MM.1S (cell line): ENCODE measurements at regions not wholly inside any gene's neighbourhood (a gene's known extent, or its start where the extent isn't known, plus 50 kb on each side); places are given as distances from the start of the nearest gene placed in this dataset.

Experiments
- DNase-seq: peaks from one replicate; pipeline ENCODE4 v3.0.0-alpha.2; 2015
- H2AFZ ChIP-seq: fragments of 300-600 bp; sonication (generic); 2 replicates; pipeline ENCODE4 v1.6.0; 2016; ENCODE audit warnings: antibody characterized with exemption, low read length
- H3F3A ChIP-seq: fragments of 300-600 bp; sonication (generic); 2 replicates; pipeline ENCODE4 v1.6.1; 2016; ENCODE audit warnings: mild to moderate bottlenecking, antibody characterized with exemption, low read length, moderate library complexity, mixed read lengths; ENCODE audit not compliant: insufficient read depth
- H3K27ac ChIP-seq: fragments of 300-600 bp; sonication (generic); 2 replicates; pipeline ENCODE4 v1.5.1; 2016; ENCODE audit warnings: mild to moderate bottlenecking, low read length
- H3K27me3 ChIP-seq: fragments of 300-600 bp; sonication (generic); replicated peaks from 2 replicates; pipeline ENCODE4 v1.6.0; 2016; ENCODE audit warnings: low read length; ENCODE audit not compliant: insufficient read depth
- H3K36me3 ChIP-seq: fragments of 300-600 bp; sonication (generic); replicated peaks from 2 replicates; pipeline ENCODE4 v1.6.1; 2016; ENCODE audit warnings: mild to moderate bottlenecking, low read length, mixed read lengths; ENCODE audit not compliant: insufficient read depth
- H3K4me1 ChIP-seq: fragments of 300-600 bp; sonication (generic); 2 replicates; pipeline ENCODE4 v1.6.1; 2016; ENCODE audit warnings: low read length, mixed read lengths
- H3K4me2 ChIP-seq: fragments of 300-600 bp; sonication (generic); 2 replicates; pipeline ENCODE4 v1.6.0; 2016; ENCODE audit warnings: low read depth, low read length
- H3K4me3 ChIP-seq: fragments of 300-600 bp; sonication (generic); 2 replicates; pipeline ENCODE4 v1.5.1; 2016; ENCODE audit warnings: low read length, mixed read lengths
- H3K79me2 ChIP-seq: fragments of 300-600 bp; sonication (generic); 2 replicates; pipeline ENCODE4 v1.6.1; 2016; ENCODE audit warnings: mixed run types, low read length, mixed read lengths
- H3K9ac ChIP-seq: fragments of 300-600 bp; sonication (generic); 2 replicates; pipeline ENCODE4 v1.6.1; 2016; ENCODE audit warnings: low read length, mixed read lengths
- H3K9me2 ChIP-seq: fragments of 300-600 bp; sonication (generic); replicated peaks from 2 replicates; pipeline ENCODE4 v1.6.1; 2016; ENCODE audit warnings: mild to moderate bottlenecking, low read length, mixed read lengths; ENCODE audit not compliant: insufficient read depth
- H3K9me3 ChIP-seq: fragments of 300-600 bp; sonication (generic); replicated peaks from 2 replicates; pipeline ENCODE4 v1.6.1; 2016; ENCODE audit warnings: mild to moderate bottlenecking, low read length, mixed read lengths; ENCODE audit not compliant: insufficient read depth
- H4K20me1 ChIP-seq: fragments of 300-600 bp; sonication (generic); 2 replicates; pipeline ENCODE4 v1.6.1; 2016; ENCODE audit warnings: mild to moderate bottlenecking, low read length, moderate library complexity, mixed read lengths; ENCODE audit not compliant: insufficient read depth
- EZH2 ChIP-seq: fragments of 300-600 bp; sonication (generic); optimal IDR thresholded peaks from 2 replicates; pipeline ENCODE3; 2017; ENCODE audit warnings: low read depth, mild to moderate bottlenecking, antibody characterized with exemption, low read length, mixed read lengths
- EZH2phosphoT487 ChIP-seq: fragments of 300-600 bp; sonication (generic); IDR thresholded peaks from 2 replicates; pipeline ENCODE4 v1.6.1; 2018; ENCODE audit warnings: antibody characterized with exemption, low read length
- TF ChIP-seq, protein P1 (sequence below): fragments of 300-600 bp; sonication (generic); IDR thresholded peaks from 2 replicates; pipeline ENCODE4 v1.5.1; 2016; ENCODE audit warnings: antibody characterized with exemption, low read length, mixed read lengths

DNA sequence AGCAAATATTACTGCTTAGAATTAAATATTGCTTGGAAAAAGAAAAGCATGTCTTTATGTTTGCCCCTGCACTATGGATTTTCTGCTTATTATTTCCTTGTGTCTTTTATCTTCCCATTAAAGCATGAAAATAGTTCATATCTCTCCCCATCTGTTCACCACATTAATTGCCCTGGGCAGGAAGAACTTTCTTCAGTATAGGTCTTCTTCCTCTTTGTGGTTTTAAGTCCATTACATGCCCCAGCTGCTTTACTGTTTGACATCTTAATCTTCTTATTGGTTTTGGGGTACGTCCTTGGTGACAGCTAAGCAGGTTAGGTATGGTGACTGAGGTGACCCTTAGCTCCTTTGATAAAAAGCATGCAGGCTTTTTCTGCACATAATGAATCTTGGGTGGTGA is 157.3 kb downstream of the AASDH start:
- H3K4me2 ChIP-seq = no peak overlapping the region

DNA sequence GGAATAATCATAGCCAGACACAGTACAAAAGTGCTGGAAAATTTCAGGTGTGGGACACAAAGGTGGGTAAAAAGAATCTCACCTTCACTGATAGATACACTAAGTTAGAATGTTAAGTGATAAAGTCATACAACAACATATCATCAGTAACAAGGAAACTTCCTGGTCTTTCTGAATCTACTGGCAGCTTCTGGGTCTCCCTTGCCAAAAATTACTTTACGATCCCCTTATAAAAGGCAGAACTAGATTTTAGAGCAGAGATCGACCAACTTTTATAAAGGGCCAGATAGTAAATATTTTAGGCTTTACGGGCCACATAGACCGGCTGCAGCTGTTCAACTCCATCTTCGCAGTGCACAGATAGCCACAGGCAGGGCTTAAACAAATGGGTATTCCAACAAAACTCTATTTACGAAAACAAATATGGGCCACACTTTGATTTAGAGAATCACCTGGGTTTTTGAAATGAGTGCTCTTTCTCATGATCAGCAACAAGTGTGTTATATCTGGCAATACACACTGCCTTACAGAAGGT is 159.9 kb downstream of the AASDH start:
- TF ChIP-seq, protein P1, sequence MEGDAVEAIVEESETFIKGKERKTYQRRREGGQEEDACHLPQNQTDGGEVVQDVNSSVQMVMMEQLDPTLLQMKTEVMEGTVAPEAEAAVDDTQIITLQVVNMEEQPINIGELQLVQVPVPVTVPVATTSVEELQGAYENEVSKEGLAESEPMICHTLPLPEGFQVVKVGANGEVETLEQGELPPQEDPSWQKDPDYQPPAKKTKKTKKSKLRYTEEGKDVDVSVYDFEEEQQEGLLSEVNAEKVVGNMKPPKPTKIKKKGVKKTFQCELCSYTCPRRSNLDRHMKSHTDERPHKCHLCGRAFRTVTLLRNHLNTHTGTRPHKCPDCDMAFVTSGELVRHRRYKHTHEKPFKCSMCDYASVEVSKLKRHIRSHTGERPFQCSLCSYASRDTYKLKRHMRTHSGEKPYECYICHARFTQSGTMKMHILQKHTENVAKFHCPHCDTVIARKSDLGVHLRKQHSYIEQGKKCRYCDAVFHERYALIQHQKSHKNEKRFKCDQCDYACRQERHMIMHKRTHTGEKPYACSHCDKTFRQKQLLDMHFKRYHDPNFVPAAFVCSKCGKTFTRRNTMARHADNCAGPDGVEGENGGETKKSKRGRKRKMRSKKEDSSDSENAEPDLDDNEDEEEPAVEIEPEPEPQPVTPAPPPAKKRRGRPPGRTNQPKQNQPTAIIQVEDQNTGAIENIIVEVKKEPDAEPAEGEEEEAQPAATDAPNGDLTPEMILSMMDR = no peak
- TF ChIP-seq EZH2phosphoT487 (no peak), EZH2 (no peak)
- H3K79me2 ChIP-seq = no peaks in the 10 kb centered on the region
- no peaks in the 10 kb centered on the region for H3K9me3 ChIP-seq
- H3K27ac ChIP-seq = no peak overlapping the region
- no peak overlapping the region for H3K4me2 ChIP-seq
- H4K20me1 ChIP-seq = no peaks in the 10 kb centered on the region
- no peaks in the 10 kb centered on the region for H3K36me3 ChIP-seq
- no peak overlapping the region for H3K4me3 ChIP-seq
- no peak overlapping the region for H2AFZ ChIP-seq
- H3K27me3 ChIP-seq = no peaks in the 10 kb centered on the region
- no peak overlapping the region for H3K9ac ChIP-seq
- H3F3A ChIP-seq = no peaks in the 10 kb centered on the region
- no peaks in the 10 kb centered on the region for H3K4me1 ChIP-seq
- no peaks in the 10 kb centered on the region for H3K9me2 ChIP-seq
- DNase-seq = no peak

More for the DNA sequence above, 157.3 kb downstream of the AASDH start:
- Histone ChIP-seq H3K36me3 (no peaks in the 10 kb centered on the region), H3F3A (no peaks in the 10 kb centered on the region), H4K20me1 (no peaks in the 10 kb centered on the region), H3K9me3 (no peaks in the 10 kb centered on the region), H3K9ac (no peak overlapping the region), H2AFZ (no peak overlapping the region), H3K27ac (no peak overlapping the region), H3K4me1 (no peaks in the 10 kb centered on the region), H3K79me2 (no peaks in the 10 kb centered on the region), H3K27me3 (no peaks in the 10 kb centered on the region), H3K4me3 (no peak overlapping the region), H3K9me2 (no peaks in the 10 kb centered on the region)
- no peak for DNase-seq
- TF ChIP-seq EZH2phosphoT487 (no peak), EZH2 (no peak)
- TF ChIP-seq, protein P1 = no peak

DNA sequence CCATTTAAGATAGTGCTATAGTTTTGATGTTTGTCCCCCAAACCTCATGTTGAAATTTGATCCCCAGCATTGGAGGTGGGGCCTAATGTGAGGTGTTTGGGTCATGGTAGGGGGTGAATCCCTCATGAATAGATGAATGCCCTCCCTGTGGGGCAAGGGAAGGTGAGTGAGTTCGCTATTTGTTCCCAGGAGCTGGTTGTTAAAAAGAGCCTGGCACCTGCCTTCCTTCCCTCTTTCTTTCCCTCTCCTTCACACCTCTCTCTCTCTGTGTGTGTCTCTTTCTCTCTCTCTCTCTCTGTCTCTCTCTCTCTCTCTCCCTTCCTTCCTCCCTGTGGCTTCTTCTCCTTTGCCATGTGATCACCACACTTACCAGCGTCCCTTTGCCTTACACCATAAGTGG is 160.7 kb downstream of the AASDH start:
- TF ChIP-seq, protein P1 = no peak
- no peak for TF ChIP-seq EZH2
- TF ChIP-seq EZH2phosphoT487 = no peak
- DNase-seq = no peak
- no peaks in the 10 kb centered on the region for H3K9me2 ChIP-seq
- no peaks in the 10 kb centered on the region for H3K27me3 ChIP-seq
- H3K4me3 ChIP-seq = no peak overlapping the region
- no peaks in the 10 kb centered on the region for H4K20me1 ChIP-seq
- H3K4me1 ChIP-seq = no peaks in the 10 kb centered on the region
- no peak overlapping the region for H3K9ac ChIP-seq
- no peak overlapping the region for H2AFZ ChIP-seq
- no peak overlapping the region for H3K27ac ChIP-seq
- H3K36me3 ChIP-seq = no peaks in the 10 kb centered on the region
- no peaks in the 10 kb centered on the region for H3F3A ChIP-seq
- H3K79me2 ChIP-seq = no peaks in the 10 kb centered on the region
- H3K9me3 ChIP-seq = no peaks in the 10 kb centered on the region
- no peak overlapping the region for H3K4me2 ChIP-seq
